GM23248 (cell line): ENCODE measurements at regions not wholly inside any gene's neighbourhood (a gene's known extent, or its start where the extent isn't known, plus 50 kb on each side); places are given as distances from the start of the nearest gene placed in this dataset.

Source experiments
- DNase-seq: peaks from one replicate; pipeline ENCODE4 v3.0.0-alpha.2; 2015
- H2AFZ ChIP-seq: fragments of 200-600 bp; sonication (generic); 2 replicates; pipeline ENCODE4 v1.6.1; 2016; ENCODE audit warnings: antibody characterized with exemption
- H3F3A ChIP-seq: fragments of 200-600 bp; sonication (generic); 2 replicates; pipeline ENCODE4 v1.6.1; 2016; ENCODE audit warnings: mild to moderate bottlenecking, antibody characterized with exemption, mixed run types; ENCODE audit not compliant: insufficient read depth
- H3K27ac ChIP-seq: fragments of 200-600 bp; sonication (generic); 2 replicates; pipeline ENCODE4 v1.5.1; 2016; ENCODE audit warnings: mild to moderate bottlenecking
- H3K27me3 ChIP-seq: fragments of 200-600 bp; sonication (generic); replicated peaks from 2 replicates; pipeline ENCODE4 v1.6.1; 2016; ENCODE audit warnings: mild to moderate bottlenecking; ENCODE audit not compliant: insufficient read depth
- H3K36me3 ChIP-seq: fragments of 200-600 bp; sonication (generic); 2 replicates; pipeline ENCODE4 v1.6.1; 2016; ENCODE audit warnings: low read depth, mild to moderate bottlenecking
- H3K4me1 ChIP-seq: fragments of 200-600 bp; sonication (generic); 2 replicates; pipeline ENCODE4 v1.6.1; 2016; ENCODE audit warnings: mild to moderate bottlenecking; ENCODE audit not compliant: insufficient read depth
- H3K4me2 ChIP-seq: fragments of 200-600 bp; sonication (generic); one replicate; pipeline ENCODE4 v1.6.1; 2016; ENCODE audit warnings: mild to moderate bottlenecking; ENCODE audit not compliant: unreplicated experiment
- H3K4me3 ChIP-seq: fragments of 200-600 bp; sonication (generic); 2 replicates; pipeline ENCODE4 v1.5.1; 2016; ENCODE audit warnings: mild to moderate bottlenecking
- H3K79me2 ChIP-seq: fragments of 200-600 bp; sonication (generic); 2 replicates; pipeline ENCODE4 v1.6.1; 2016; ENCODE audit warnings: mild to moderate bottlenecking; ENCODE audit not compliant: insufficient read depth
- H3K9ac ChIP-seq: fragments of 200-600 bp; sonication (generic); 2 replicates; pipeline ENCODE4 v1.6.1; 2016; ENCODE audit warnings: mild to moderate bottlenecking
- H3K9me2 ChIP-seq: fragments of 200-600 bp; sonication (generic); 2 replicates; pipeline ENCODE4 v1.6.1; 2016; ENCODE audit warnings: mixed run types, mild to moderate bottlenecking, moderate library complexity; ENCODE audit not compliant: insufficient read depth
- H3K9me3 ChIP-seq: fragments of 200-600 bp; sonication (generic); one replicate; pipeline ENCODE4 v1.6.1; 2017; ENCODE audit warnings: low read depth
- H4K20me1 ChIP-seq: fragments of 200-600 bp; sonication (generic); 2 replicates; pipeline ENCODE4 v1.6.0; 2016; ENCODE audit not compliant: insufficient read depth
- EZH2 ChIP-seq: fragments of 200-600 bp; sonication (generic); IDR thresholded peaks from 2 replicates; pipeline ENCODE4 v1.6.1; 2018; ENCODE audit warnings: antibody characterized with exemption, mild to moderate bottlenecking; ENCODE audit not compliant: insufficient read depth, poor library complexity, severe bottlenecking
- EZH2phosphoT487 ChIP-seq: fragments of 200-600 bp; sonication (generic); IDR thresholded peaks from 2 replicates; pipeline ENCODE4 v1.6.1; 2018; ENCODE audit warnings: antibody characterized with exemption, moderate library complexity, mild to moderate bottlenecking, low read depth; ENCODE audit not compliant: insufficient read depth
- WGBS, 2 experiments: methylation state at CpG; one replicate each; pipeline ENCODE4 v1.1.6; 2015 to 2017; ENCODE audit warnings: low lambda C conversion rate in 2 of 2, low coverage in 1 of 2; ENCODE audit errors: missing lambda C conversion rate in 2 of 2; 5-methylcytosine and 5-hydroxymethylcytosine counted together
- in situ Hi-C: fragments of 300-500 bp; cut with MboI; formaldehyde crosslinking; loops from 2 replicates; pipeline ENCODE4 v1.15.0; 2020

DNA sequence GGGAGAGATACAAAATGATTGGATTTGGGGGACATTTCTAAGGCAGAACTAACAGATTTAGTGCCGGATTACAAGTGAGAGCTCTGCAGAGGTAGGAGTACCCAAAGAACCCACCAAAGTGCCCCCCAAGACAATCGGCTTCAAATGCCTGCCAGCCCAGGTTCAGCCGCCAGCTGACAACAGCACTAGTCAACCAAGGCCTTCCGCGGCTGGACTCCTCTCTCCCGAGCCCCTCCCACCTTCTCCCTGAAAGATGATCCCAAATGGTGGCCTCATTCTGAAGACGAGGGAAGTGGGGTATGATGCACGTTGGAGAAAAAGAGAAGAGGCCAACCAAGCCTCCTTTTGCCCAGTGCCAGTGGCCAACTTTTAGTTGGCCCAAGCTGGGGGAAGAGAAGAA is 210.4 kb upstream of the SLC30A5 start:
- in situ Hi-C loops: no loop called here

DNA sequence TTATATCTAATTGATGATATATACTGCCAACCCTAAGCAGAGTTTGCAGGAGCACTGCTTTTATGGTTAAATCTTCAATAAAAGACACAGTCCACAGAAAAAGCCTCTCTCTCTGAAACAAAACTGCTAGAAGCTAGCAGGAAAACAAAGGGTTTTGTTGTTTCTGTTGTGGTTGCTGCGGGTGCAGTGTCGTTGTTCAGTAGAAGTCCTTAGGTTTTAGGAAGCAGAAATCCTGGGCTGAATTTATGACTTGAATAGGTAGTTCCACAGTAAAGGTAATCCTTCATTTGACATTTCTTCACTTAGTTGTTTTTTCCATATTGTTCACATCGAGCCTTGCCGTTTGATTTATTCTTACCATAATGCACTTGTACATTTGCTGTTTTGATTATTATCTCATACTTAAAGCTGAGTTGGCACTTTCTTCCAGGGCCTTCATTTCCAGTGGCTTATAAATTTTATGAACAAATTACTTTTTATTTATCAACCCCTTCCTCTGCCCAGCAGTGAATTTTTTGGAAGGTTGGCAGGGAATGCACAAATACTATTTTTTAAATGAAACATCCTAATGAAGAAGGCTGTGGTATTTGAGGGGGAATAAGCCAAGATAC is 209.6 kb upstream of the SLC30A5 start:
- Histone ChIP-seq H4K20me1 (no peaks in the 10 kb centered on the region), H3K4me2 (no peak overlapping the region), H3K27me3 (no peaks in the 10 kb centered on the region), H3K9me2 (no peaks in the 10 kb centered on the region), H3F3A (no peaks in the 10 kb centered on the region), H3K27ac (no peak overlapping the region), H3K36me3 (no peaks in the 10 kb centered on the region), H3K9me3 (no peaks in the 10 kb centered on the region), H3K4me1 (no peaks in the 10 kb centered on the region), H3K9ac (no peak overlapping the region), H3K4me3 (no peak overlapping the region), H3K79me2 (no peaks in the 10 kb centered on the region), H2AFZ (no peak overlapping the region)
- in situ Hi-C loops: no loop called here
- WGBS, 2 experiments: 93 to 96% methylated on average over 4 of the region's 4 CpGs
- DNase-seq: no peak
- no peak for TF ChIP-seq EZH2phosphoT487
- no peak for TF ChIP-seq EZH2

More for the DNA sequence above, 210.4 kb upstream of the SLC30A5 start:
- Histone ChIP-seq H3K4me2 (no peak overlapping the region), H2AFZ (no peak overlapping the region), H3K36me3 (no peaks in the 10 kb centered on the region), H3K9me2 (no peaks in the 10 kb centered on the region), H3K4me1 (no peaks in the 10 kb centered on the region), H4K20me1 (no peaks in the 10 kb centered on the region), H3K9ac (no peak overlapping the region), H3K9me3 (no peaks in the 10 kb centered on the region), H3K79me2 (no peaks in the 10 kb centered on the region), H3K27ac (no peak overlapping the region), H3K27me3 (no peaks in the 10 kb centered on the region), H3F3A (no peaks in the 10 kb centered on the region), H3K4me3 (no peak overlapping the region)
- DNase-seq: no peak
- 80 to 85% methylated on average over 8 of the region's 8 CpGs for WGBS, 2 experiments
- TF ChIP-seq EZH2phosphoT487 (no peak), EZH2 (no peak)

DNA sequence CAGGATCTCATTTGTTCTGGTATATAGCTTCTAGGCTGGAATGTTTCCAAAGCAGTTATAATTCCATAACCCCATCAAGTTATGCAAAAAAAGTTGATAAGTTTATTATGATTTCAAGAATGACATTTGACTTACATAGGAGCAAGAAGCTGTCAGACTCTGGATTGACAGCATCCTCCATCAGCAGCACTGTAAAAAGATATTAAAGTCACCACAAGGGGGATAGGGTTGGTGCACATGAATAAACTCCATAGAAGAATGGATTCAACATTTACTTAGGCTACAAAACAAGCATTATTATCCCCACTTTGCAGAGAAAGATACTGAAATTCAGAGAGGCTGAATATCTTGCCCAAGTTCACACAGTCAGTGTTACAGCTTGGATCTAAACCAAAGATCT is 208.9 kb upstream of the SLC30A5 start:
- H3K27me3 ChIP-seq: no peaks in the 10 kb centered on the region
- TF ChIP-seq EZH2phosphoT487 (no peak), EZH2 (no peak)
- no peaks in the 10 kb centered on the region for H3K79me2 ChIP-seq
- no peaks in the 10 kb centered on the region for H3K9me3 ChIP-seq
- no peaks in the 10 kb centered on the region for H3K36me3 ChIP-seq
- no peak overlapping the region for H3K9ac ChIP-seq
- no peak overlapping the region for H2AFZ ChIP-seq
- no peak overlapping the region for H3K4me3 ChIP-seq
- H4K20me1 ChIP-seq: no peaks in the 10 kb centered on the region
- no peak overlapping the region for H3K4me2 ChIP-seq
- no peak overlapping the region for H3K27ac ChIP-seq
- in situ Hi-C loops: no loop called here
- H3K4me1 ChIP-seq: no peaks in the 10 kb centered on the region
- no peak for DNase-seq
- no peaks in the 10 kb centered on the region for H3F3A ChIP-seq
- H3K9me2 ChIP-seq: no peaks in the 10 kb centered on the region

DNA sequence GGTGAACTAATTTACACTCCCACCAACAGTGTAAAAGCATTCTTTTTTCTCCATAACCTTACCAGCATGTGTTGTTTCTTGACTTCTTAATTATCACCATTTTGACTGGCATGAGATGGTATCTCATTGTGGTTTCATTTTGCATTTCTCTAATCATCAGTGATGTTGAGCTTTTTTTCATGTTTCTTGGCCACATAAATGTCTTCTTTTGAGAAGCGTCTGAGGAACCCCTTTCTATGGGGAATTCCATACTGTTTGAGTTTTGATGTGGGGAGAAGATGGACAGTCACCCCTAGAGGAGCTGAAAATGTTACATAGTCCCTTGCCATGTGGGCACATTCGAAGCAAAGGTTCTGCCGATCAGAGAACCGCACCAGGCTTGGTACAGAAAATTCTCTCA is 207.0 kb upstream of the SLC30A5 start:
- Histone ChIP-seq H3K79me2 (no peaks in the 10 kb centered on the region), H2AFZ (no peak overlapping the region), H3K4me2 (no peak overlapping the region), H3K9me2 (no peaks in the 10 kb centered on the region), H4K20me1 (no peaks in the 10 kb centered on the region), H3K27me3 (no peaks in the 10 kb centered on the region), H3K4me3 (no peak overlapping the region), H3K9me3 (no peaks in the 10 kb centered on the region), H3K4me1 (no peaks in the 10 kb centered on the region), H3K27ac (no peak overlapping the region), H3K36me3 (no peaks in the 10 kb centered on the region), H3F3A (no peaks in the 10 kb centered on the region), H3K9ac (no peak overlapping the region)
- WGBS, 2 experiments: 90 to 97% methylated on average over 4 of the region's 4 CpGs
- no peak for TF ChIP-seq EZH2
- in situ Hi-C loops: no loop called here
- no peak for DNase-seq

DNA sequence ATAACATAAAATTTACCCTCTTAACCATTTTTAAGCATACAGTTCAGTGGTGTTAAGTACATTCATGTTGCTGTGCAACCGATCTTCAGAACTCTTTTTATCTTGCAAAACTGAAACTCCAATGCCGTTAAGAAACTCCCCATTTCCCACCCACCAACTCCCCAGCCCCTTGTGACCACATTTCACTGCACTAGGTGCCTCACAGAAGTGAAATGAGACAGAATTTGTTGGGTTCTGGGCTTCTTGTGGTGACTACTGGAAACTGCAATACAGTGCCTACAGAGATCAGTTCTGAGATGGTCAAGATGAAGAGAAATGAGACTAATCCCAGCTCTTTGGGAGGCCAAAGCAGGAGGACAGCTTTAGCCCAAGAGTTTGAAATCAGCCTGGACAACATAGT is 202.1 kb upstream of the SLC30A5 start:
- H3K4me3 ChIP-seq: no peak overlapping the region
- 82 to 88% methylated on average over 2 of the region's 2 CpGs for whole genome bisulfite sequencing, 2 experiments
- no peaks in the 10 kb centered on the region for H3K79me2 ChIP-seq
- H4K20me1 ChIP-seq: no peaks in the 10 kb centered on the region
- no peaks in the 10 kb centered on the region for H3K9me2 ChIP-seq
- H3K9me3 ChIP-seq: no peaks in the 10 kb centered on the region
- no peak overlapping the region for H2AFZ ChIP-seq
- H3F3A ChIP-seq: no peaks in the 10 kb centered on the region
- no peak overlapping the region for H3K27ac ChIP-seq
- H3K36me3 ChIP-seq: no peaks in the 10 kb centered on the region
- no peak for TF ChIP-seq EZH2
- TF ChIP-seq EZH2phosphoT487: no peak
- no peaks in the 10 kb centered on the region for H3K27me3 ChIP-seq
- no peaks in the 10 kb centered on the region for H3K4me1 ChIP-seq
- in situ Hi-C loops: no loop called here
- no peak overlapping the region for H3K4me2 ChIP-seq
- no peak overlapping the region for H3K9ac ChIP-seq
- no peak for DNase-seq
